Upper lobe of right lung (tissue), 1 donor: ENCODE measurements at regions not wholly inside any gene's neighbourhood (a gene's known extent, or its start where the extent isn't known, plus 50 kb on each side); places are given as distances from the start of the nearest gene placed in this dataset.
A peak's percentile ranks its signal among the peaks of the same experiment; 100 is the strongest.

Experiments used
- ATAC-seq: fragments of 200-7000 bp; cut with Tn5 transposase; one replicate; pipeline ENCODE4 v1.9.1; 2020; ENCODE audit warnings: mild to moderate bottlenecking, moderate library complexity
- DNase-seq: peaks from one replicate; pipeline ENCODE4 v3.0.0-alpha.2; 2020
- H3K27ac ChIP-seq: fragments of 200-600 bp; one replicate; pipeline ENCODE4 v1.8.0; 2022
- H3K27me3 ChIP-seq: fragments of 200-600 bp; one replicate; pipeline ENCODE4 v1.8.0; 2022; ENCODE audit warnings: mild to moderate bottlenecking
- H3K36me3 ChIP-seq: fragments of 200-600 bp; one replicate; pipeline ENCODE4 v1.8.0; 2022
- H3K4me1 ChIP-seq: fragments of 200-600 bp; one replicate; pipeline ENCODE4 v1.8.0; 2022
- H3K4me3 ChIP-seq: fragments of 200-600 bp; one replicate; pipeline ENCODE4 v1.8.0; 2022; ENCODE audit warnings: mild to moderate bottlenecking
- H3K9me3 ChIP-seq: fragments of 200-600 bp; one replicate; pipeline ENCODE4 v1.8.0; 2022
- intact Hi-C: fragments of 100-400 bp; cut with DNase I; formaldehyde crosslinking; loops from one replicate; pipeline ENCODE4 v1.11.0; 2022
- TF ChIP-seq, protein P1 (sequence below): fragments of 200-600 bp; IDR thresholded peaks from one replicate; pipeline ENCODE4 v1.8.0; 2022; ENCODE audit warnings: antibody characterized with exemption
- donor health status: DM: no; HTN: yes; CAD: no; lungs with severe emphysema.

DNA sequence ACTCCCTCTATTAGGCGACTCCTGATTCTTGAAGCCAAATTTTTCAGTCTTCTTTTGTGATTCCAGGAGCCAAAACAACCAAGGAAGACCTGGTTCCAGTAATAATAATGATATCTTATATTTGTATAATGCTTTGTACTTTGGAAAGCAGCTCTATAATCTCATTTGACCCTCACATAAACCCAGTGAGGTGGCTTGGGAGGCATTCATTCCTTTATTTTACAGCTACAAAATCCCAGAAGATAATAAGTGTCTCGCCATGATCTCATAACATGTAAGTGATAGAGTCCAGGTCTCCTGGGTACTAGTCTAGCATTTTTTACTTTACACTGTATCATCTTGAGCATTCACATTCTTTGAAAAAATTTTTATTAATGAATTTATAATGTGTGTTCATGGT lies 143.1 kb downstream of the ACTBL2 start:
- no peak for DNase-seq
- H3K27ac ChIP-seq: no peak overlapping the region
- H3K27me3 ChIP-seq: no peaks in the 10 kb centered on the region
- no peak for ATAC-seq
- intact Hi-C loops: no loop called here
- no peak overlapping the region for H3K4me3 ChIP-seq
- no peaks in the 10 kb centered on the region for H3K9me3 ChIP-seq
- no peaks in the 10 kb centered on the region for H3K36me3 ChIP-seq
- TF ChIP-seq, protein P1, sequence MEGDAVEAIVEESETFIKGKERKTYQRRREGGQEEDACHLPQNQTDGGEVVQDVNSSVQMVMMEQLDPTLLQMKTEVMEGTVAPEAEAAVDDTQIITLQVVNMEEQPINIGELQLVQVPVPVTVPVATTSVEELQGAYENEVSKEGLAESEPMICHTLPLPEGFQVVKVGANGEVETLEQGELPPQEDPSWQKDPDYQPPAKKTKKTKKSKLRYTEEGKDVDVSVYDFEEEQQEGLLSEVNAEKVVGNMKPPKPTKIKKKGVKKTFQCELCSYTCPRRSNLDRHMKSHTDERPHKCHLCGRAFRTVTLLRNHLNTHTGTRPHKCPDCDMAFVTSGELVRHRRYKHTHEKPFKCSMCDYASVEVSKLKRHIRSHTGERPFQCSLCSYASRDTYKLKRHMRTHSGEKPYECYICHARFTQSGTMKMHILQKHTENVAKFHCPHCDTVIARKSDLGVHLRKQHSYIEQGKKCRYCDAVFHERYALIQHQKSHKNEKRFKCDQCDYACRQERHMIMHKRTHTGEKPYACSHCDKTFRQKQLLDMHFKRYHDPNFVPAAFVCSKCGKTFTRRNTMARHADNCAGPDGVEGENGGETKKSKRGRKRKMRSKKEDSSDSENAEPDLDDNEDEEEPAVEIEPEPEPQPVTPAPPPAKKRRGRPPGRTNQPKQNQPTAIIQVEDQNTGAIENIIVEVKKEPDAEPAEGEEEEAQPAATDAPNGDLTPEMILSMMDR: no peak
- no peaks in the 10 kb centered on the region for H3K4me1 ChIP-seq

DNA sequence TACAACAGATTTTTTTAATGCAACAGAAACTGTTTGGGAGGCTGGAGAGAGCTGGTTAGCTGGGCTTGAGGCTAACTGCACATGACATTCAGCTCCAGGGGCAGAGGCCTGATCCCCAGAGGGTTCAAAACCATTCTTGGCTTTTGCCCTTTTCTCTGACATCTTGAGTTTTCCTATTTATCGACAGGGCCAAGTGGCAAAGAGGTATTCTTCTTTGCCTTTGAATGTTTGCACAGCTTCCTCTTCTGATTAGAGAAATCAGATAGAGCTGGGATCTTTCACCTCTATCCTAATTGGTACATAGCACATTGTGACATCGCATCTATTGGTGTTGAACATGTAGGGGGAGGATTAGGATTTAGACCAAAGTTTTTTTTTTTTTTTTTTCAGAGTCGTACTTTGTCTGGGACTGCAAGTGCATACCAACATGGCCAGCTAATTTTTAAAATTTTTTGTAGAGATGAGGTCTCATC lies 143.7 kb downstream of the ACTBL2 start:
- H3K27me3 ChIP-seq: no peaks in the 10 kb centered on the region
- intact Hi-C loops: no loop called here
- H3K36me3 ChIP-seq: no peaks in the 10 kb centered on the region
- no peak for ATAC-seq
- no peaks in the 10 kb centered on the region for H3K9me3 ChIP-seq
- DNase-seq: no peak
- H3K4me3 ChIP-seq: no peak overlapping the region
- TF ChIP-seq, protein P1: no peak
- no peaks in the 10 kb centered on the region for H3K4me1 ChIP-seq
- no peak overlapping the region for H3K27ac ChIP-seq

DNA sequence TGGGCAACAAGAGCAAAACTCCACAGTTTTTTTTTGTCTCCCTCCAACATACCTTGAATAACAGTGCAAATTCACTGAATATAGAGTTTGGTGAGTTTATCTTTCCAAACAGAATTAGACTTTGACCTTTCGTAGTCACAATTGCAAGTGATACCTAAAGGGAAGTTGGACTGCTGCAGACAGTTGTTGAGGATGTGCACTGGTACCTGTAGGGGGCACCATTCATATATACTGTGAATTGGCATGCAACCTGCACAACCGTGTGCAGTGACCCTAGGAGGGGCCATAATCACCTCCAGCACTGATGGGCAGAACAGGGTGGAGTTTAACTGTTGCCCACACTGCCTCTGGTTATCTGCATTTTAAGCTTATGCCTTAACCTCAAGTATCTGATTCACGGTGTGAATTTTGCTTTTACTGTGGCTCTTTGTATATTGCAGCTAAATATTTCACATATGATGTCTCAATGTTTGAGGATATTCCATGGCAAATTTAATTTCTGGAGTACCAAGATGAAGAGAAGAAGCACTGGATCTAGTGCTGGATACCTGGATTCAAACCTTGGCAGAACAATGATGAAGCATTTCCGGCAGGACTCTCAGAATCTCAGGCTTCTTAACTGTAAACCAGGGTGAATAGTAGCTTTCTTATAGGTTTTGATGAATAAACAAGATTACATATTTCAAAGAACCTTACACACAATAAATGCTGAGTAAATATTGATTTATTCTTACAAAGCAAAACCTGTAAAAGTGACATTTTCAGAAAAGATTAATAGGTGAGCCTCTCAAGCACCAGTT lies 144.3 kb downstream of the ACTBL2 start:
- Histone ChIP-seq H3K27me3 (no peaks in the 10 kb centered on the region), H3K36me3 (no peaks in the 10 kb centered on the region), H3K4me1 (no peaks in the 10 kb centered on the region), H3K27ac (no peak overlapping the region), H3K4me3 (no peak overlapping the region), H3K9me3 (no peaks in the 10 kb centered on the region)
- ATAC-seq (peak; percentile 80), DNase-seq (no peak)
- TF ChIP-seq, protein P1: peak; percentile 44
- intact Hi-C loops: no loop called here

DNA sequence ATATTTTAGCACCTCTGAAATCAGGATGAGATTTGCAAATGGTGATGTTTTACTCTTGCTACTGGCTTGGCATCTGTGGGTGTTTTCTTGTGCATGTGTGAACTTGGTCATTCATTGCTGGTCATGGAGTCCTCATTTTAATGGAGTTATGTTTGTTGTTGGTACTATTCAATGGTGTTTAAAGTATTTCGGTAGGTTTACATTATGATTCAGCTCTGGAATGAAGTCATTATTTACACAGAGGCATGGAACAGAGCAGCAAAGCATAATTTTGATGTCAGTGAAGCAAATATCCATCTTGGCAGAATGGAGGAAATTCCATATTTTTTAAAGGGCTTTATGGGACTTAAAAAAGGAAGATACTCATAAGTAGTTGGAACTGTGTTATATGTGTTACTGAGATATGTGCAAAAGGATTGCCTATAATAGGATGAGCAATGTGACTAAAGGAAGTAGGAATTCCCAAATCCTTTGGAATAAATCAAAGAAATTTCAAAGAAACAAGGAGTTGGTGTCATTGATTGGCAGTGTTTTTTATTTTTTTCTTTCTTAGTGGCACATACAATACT lies 147.4 kb downstream of the ACTBL2 start:
- DNase-seq (no peak), ATAC-seq (no peak)
- TF ChIP-seq, protein P1: no peak
- Histone ChIP-seq H3K4me3 (no peak overlapping the region), H3K27ac (no peak overlapping the region), H3K27me3 (no peaks in the 10 kb centered on the region), H3K9me3 (no peaks in the 10 kb centered on the region), H3K4me1 (no peaks in the 10 kb centered on the region), H3K36me3 (no peaks in the 10 kb centered on the region)
- intact Hi-C loops: no loop called here

DNA sequence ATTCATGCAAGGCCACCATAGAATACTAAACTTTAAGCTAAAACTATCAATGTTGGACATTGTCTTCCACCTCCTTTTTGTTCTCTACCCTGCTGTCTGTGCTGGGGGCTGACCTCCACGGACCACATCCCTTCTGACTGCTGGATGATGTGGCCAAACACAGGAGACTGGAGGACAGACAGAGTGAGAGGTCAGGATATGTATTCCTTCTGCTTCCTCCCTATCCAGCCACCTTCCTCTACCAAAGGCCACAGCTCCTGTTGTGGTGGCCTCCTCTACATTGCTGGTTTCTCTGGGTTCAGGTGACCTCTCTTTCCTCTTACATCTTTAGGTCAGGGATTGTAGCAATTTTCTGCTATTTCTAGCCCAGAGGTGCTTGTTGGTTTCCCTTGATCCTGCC lies 148.1 kb downstream of the ACTBL2 start:
- TF ChIP-seq, protein P1: no peak
- ATAC-seq (no peak), DNase-seq (no peak)
- Histone ChIP-seq H3K27me3 (no peaks in the 10 kb centered on the region), H3K9me3 (no peaks in the 10 kb centered on the region), H3K27ac (no peak overlapping the region), H3K36me3 (no peaks in the 10 kb centered on the region), H3K4me1 (no peaks in the 10 kb centered on the region), H3K4me3 (no peak overlapping the region)
- intact Hi-C loops: no loop called here
